ENCODE measurements at regions not wholly inside any gene's neighbourhood (a gene's known extent, or its start where the extent isn't known, plus 50 kb on each side); places are given as distances from the start of the nearest gene placed in this dataset.

- no peaks in the 10 kb centered on the region for H3K4me1 ChIP-seq (ENCODE audit: low read depth)
- H3K36me3 ChIP-seq (ENCODE audit: low read depth): no peaks in the 10 kb centered on the region
- intact Hi-C loops (cut with DNase I, micrococcal nuclease): no loop called here
- no peak for DNase-seq
- H3K4me3 ChIP-seq: no peak overlapping the region
- no peaks in the 10 kb centered on the region for H3K9me3 ChIP-seq
- ATAC-seq: no peak
- no peak for TF ChIP-seq CTCF (IDR thresholded peaks at IDR 0.05)
These were observed 173.0 kb upstream of the WSCD2 start for GRCh38 chr12:107955966-107956643.

- DNase-seq (no peak), ATAC-seq (no peak)
- Histone ChIP-seq H3K36me3 (ENCODE audit: low read depth) (no peaks in the 10 kb centered on the region), H3K4me1 (ENCODE audit: low read depth) (no peaks in the 10 kb centered on the region), H3K4me3 (no peak overlapping the region), H3K9me3 (no peaks in the 10 kb centered on the region)
- TF ChIP-seq CTCF (IDR thresholded peaks at IDR 0.05): no peak
- intact Hi-C loops (cut with DNase I, micrococcal nuclease): no loop called here
These were observed 171.6 kb upstream of the WSCD2 start for GRCh38 chr12:107957459-107957858.

- Histone ChIP-seq H3K4me1 (ENCODE audit: low read depth) (no peaks in the 10 kb centered on the region), H3K9me3 (no peaks in the 10 kb centered on the region), H3K4me3 (no peak overlapping the region), H3K36me3 (ENCODE audit: low read depth) (no peaks in the 10 kb centered on the region)
- ATAC-seq (no peak), DNase-seq (no peak)
- intact Hi-C loops (cut with DNase I, micrococcal nuclease): no loop called here
- no peak for TF ChIP-seq CTCF (IDR thresholded peaks at IDR 0.05)
These were observed 165.5 kb upstream of the WSCD2 start for GRCh38 chr12:107963635-107964034.

GRCh38 chr12:107967170-107967569, 161.9 kb upstream of the WSCD2 start:
- TF ChIP-seq CTCF (IDR thresholded peaks at IDR 0.05): no peak
- H3K4me3 ChIP-seq: no peak overlapping the region
- no peaks in the 10 kb centered on the region for H3K4me1 ChIP-seq (ENCODE audit: low read depth)
- intact Hi-C loops (cut with DNase I, micrococcal nuclease): no loop called here
- ATAC-seq: no peak
- DNase-seq: no peak
- no peaks in the 10 kb centered on the region for H3K9me3 ChIP-seq
- H3K36me3 ChIP-seq (ENCODE audit: low read depth): no peaks in the 10 kb centered on the region

- TF ChIP-seq CTCF (IDR thresholded peaks at IDR 0.05): no peak
- intact Hi-C loops (cut with DNase I, micrococcal nuclease): no loop called here
- H3K36me3 ChIP-seq (ENCODE audit: low read depth): no peaks in the 10 kb centered on the region
- ATAC-seq (no peak), DNase-seq (no peak)
- no peak overlapping the region for H3K4me3 ChIP-seq
- H3K9me3 ChIP-seq: no peaks in the 10 kb centered on the region
- no peaks in the 10 kb centered on the region for H3K4me1 ChIP-seq (ENCODE audit: low read depth)
These were observed 155.1 kb upstream of the WSCD2 start for GRCh38 chr12:107973950-107974349.

- Histone ChIP-seq H3K9me3 (no peaks in the 10 kb centered on the region), H3K4me3 (no peak overlapping the region), H3K4me1 (ENCODE audit: low read depth) (no peaks in the 10 kb centered on the region), H3K36me3 (ENCODE audit: low read depth) (no peaks in the 10 kb centered on the region)
- no peak for ATAC-seq
- no peak for DNase-seq
- TF ChIP-seq CTCF (IDR thresholded peaks at IDR 0.05): no peak
- intact Hi-C loops (cut with DNase I, micrococcal nuclease): no loop called here
These were observed 152.8 kb upstream of the WSCD2 start for GRCh38 chr12:107976331-107976730.
